NOMO-1 treated with dmso at 0.1 percent for 144 hours (cell line): ENCODE measurements at regions not wholly inside any gene's neighbourhood (a gene's known extent, or its start where the extent isn't known, plus 50 kb on each side); places are given as distances from the start of the nearest gene placed in this dataset.

Experiments
- DNase-seq: peaks from one replicate; lab custom pipeline; 2025; ENCODE audit not compliant: unreplicated experiment; lab: John Stamatoyannopoulos, UW

DNA sequence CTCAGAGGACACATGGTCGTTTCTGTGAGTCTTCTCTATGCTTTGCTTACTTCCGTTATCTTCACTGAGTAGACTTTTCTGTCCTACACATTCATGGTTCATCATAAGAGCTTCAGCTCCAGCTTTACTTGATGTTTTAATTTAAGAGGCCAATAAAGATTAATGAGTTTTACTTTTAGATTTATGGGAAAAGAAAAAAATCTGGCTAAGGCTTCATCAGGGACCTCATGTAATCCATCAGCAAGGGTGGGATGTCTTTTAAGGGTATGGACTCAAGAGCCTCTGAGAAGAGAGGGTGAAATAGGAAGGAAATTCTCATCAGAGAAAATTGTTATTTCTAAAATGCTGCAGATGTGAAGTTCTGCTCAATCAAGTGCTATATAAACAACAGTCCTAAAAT is 963.0 kb upstream of the RAG2 start:
- DNase-seq, result no peak

DNA sequence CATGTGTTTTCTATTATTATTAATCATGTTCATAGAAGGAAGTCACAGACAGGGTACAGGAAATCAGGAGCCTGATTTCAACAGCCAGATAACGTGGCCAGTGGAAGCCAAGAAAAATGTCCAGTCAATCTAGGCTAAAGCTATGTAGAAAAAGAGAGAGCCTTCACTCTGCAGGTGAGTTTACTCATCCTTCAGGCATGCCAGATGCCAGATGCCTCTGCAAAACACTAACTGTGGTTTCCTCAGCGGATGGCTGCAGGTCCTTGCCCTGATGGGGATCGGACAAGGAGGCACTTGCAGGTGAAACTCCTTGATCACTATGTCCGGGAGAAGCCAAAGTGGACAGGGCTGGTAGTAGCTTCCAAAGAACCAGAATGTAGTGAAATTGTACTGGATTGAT is 962.3 kb upstream of the RAG2 start:
- no peak for DNase-seq

GRCh38 chr11:37558619-37559210 is 960.7 kb upstream of the RAG2 start:
- no peak for DNase-seq

- DNase-seq, result no peak
Measured at GRCh38 chr11:37557990-37558389, 960.0 kb upstream of the RAG2 start.

DNA sequence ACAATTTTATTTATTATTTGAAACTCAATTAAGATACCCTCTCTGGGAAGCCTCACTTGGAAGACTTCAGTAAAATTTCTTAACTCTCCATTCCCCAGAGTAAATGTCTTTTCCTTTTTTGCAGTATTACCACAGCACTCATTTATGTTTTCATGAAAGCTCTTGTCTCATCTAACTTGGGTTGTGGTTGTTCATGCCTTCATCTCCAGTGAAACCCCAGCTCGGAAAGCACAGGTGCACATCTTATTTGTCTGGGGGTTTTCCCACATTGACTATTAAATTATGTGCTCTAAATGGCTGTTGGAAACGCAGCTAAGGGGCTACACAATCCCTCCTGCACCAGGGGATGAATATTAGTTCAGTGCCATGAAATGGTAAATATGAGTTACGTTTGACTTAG is 954.2 kb upstream of the RAG2 start:
- DNase-seq, result no peak

GRCh38 chr11:37544491-37544890 is 946.5 kb upstream of the RAG2 start:
- no peak for DNase-seq

DNA sequence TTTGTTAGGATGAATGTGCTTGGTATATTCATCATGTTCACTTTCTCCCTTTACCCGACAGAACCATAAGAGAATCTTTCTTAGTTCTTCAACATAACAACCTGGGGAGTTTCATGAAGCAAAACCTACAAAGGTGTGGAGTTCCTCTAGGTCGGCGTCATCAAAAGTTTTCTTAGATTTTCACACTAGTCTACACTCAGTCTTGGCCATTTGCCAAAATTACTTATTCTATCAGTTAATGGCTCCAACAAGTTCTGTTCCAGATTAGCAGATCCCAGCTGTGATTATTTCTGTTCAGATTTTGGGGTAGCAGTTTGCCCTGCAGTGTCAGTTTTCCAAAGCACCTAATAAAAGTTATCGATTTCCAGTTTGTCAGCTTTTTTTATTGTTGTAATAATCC is 935.8 kb upstream of the RAG2 start:
- no peak for DNase-seq

DNA sequence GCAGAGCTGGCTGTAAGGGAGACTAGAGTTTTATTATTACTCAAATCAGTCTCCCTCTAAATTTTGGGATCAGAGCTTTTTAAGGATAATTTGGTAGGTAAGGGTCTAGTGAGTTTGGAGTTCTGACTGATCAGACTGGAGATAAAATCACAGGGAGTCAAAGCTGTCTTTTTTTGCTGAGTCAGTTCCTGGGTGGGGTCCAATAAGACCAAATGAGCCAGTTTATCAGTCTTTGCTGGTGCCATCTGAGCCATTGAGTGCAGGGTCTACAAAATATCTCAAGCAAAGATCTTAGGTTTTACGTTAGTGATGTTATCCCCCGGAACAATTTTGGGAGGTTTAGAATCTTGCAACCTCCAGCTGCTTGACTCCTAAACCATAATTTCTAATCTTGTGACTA is 935.1 kb upstream of the RAG2 start:
- DNase-seq, result no peak

DNA sequence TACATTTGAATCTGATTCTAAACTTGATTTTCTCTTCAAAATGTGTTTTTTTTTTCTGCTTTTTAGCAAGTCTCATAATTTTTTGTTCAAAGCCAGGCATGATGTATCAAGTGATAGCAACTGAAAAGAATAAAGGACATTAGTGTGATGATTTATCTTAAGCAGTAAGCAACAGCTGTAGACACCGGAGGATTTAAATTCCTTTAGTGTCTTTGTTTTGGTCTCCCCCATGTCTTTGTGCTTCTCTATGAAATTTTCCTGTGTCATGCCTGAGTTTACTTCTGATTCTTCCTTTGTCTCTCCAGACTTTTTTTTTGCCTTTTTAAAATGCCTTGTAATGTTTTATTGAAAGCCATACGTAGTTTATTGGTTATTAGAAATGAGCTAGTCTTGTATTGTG is 934.2 kb upstream of the RAG2 start:
- no peak for DNase-seq

GRCh38 chr11:37527545-37527944 is 929.5 kb upstream of the RAG2 start:
- no peak for DNase-seq

- DNase-seq, result no peak
Measured at GRCh38 chr11:37525336-37525735, 927.3 kb upstream of the RAG2 start.

DNA sequence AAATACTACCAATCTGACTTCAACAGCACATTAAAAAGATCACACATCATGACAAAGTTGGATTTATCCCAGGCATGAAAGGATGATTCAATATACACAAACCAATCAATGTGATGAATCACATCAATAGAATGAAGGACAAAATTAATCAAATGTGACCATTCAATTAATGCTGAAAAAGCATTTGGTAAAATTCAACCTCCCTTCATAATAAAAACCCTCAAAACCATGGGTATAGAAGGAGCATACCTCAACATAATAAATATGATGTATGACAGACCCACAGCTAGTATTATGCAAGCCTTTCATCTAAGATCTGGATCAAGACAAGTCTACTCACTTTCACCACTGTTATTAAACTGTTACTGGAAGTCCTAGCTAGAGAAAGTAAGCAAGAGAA is 921.7 kb upstream of the RAG2 start:
- no peak for DNase-seq

DNA sequence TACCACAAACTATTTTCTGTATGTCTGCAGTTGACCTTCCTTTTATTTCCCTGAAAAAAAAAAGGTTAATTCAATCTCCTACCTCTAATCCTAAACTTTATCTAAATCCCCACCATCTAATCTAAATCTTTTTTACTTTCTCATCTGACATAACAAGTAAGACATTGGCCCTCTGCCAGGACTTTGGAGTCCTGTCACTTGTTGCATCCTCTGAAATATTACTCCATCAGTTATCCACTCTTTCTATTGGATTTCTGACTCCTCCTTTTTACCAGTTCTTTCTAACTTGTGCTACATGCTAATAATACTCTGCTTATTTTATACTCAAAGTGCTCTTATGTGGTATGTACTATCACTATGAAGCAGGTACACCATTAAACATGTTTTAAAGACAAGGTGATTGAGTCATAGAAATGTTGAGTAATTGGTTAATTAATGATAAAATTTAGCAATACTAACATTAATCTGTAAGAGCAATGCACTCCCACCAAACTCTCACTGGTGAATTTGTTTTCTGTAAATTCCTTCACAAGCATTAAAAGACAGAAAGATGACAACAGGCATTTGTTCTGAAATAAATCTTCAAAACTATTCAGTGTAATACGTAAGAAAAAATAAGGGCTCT is 914.2 kb upstream of the RAG2 start:
- no peak for DNase-seq

DNA sequence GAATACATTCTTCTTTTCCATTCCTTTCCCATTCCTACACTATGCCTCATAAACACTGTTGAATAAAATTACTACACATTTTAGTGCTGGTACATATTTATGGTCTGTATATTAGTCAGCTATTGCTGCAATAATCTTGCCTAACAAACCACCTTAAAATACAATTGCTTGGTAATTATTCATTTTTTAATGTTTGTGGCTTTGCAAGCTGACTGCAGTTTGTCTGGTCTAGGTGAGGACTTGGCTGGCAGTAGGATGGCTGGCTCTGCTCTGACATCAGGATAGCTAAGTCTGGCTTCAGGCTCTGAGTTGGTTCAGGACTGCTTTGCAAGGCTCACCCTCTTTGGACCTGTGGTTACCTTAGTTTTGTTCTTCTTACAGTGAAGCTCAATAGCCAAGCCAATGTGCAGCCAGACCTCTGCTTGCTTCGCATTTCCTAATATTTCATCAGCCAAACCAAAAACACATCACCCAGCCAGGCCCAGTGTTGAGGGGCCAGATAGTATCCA is 913.4 kb upstream of the RAG2 start:
- peak; percentile 46 for DNase-seq

DNA sequence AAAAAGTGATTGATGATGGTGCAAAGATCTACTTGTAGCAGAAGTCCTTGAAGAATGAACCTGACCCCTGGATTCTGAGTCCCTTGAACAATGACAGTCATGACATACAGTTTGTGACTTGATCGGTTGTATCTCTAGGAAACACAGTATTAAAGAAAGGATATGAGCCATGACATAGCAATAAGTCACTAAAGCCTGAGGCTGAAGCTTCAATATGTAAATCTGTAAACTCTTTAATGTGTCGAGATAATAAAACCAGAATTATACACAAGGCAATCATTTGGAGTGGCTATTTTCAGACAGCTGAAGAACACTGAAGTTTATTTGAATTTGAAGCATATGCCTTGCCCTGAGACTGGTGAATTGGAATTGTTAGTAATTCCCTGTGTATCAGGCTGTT is 911.5 kb upstream of the RAG2 start:
- no peak for DNase-seq

- DNase-seq, result peak; percentile 19
Measured at GRCh38 chr11:37506531-37506930, 908.5 kb upstream of the RAG2 start.

DNA sequence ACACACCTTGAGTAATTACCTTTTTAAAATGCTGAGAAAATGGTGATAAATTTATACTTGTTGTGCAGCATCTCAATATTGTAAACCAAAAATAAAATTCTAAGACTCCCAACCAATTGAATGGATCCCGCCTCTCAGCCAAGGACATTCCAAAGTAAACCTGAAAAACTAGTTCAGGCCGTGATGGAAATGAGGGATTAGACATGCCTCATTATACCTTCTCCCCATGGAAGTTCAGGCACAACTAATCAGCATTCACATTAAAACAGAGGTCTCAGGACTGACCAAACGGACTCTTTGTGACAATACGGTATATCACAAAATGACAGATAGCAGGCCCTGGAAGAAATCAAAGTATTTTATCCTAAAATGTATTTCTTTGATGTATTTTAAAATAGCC is 907.4 kb upstream of the RAG2 start:
- no peak for DNase-seq

- DNase-seq, result no peak
Measured at GRCh38 chr11:37504921-37505320, 906.9 kb upstream of the RAG2 start.

DNA sequence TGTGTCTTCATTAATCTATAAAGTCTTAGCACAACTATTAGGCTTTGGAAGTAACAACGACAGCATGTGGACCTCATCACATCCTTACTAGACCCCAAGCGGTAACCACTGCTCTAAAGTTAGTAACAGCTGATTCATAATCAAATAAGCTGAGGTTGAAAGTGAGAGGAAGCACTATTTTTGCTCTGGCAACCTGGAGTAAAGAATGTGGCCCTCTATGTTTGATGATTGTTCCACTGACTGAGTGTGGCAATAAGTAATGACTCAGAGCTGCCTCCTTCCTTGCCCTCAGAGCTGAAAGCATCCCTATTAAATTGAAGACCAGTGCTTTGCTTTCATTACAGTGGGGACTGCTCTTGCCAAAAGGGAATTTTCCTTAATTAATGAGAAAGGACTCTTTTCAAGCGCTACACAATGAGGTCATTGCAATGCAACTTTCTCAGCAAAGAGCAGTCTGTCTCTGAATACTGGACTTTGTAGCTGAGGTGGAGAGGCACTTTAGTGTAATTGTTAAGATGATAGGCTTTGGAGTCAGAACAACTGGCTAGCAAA is 906.1 kb upstream of the RAG2 start:
- DNase-seq, result peak; percentile 50

GRCh38 chr11:37503411-37504059 is 905.5 kb upstream of the RAG2 start:
- no peak for DNase-seq

GRCh38 chr11:37502202-37502601 is 904.2 kb upstream of the RAG2 start:
- DNase-seq, result no peak

- no peak for DNase-seq
Measured at GRCh38 chr11:37500425-37500824, 902.4 kb upstream of the RAG2 start.
